ENCODE measurements at regions not wholly inside any gene's neighbourhood (a gene's known extent, or its start where the extent isn't known, plus 50 kb on each side); places are given as distances from the start of the nearest gene placed in this dataset.

DNA sequence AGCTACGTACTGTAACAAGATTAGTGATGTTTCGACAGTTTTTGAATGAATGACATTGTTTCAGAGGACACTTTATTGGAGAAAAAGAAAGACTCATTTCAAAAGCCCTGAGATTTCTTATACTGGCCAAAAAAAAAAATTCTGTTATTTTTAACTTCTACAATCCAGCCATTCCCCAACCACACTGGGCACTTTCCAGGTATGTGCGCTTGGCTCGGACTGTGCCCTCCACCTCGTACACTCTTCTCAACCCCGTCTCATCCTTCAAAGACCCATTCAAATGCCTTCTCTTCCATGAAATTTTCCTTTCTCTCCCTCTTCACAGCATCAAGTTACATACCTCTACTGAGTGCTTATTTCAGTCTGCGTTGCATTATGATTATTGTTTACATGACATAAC lies 328.5 kb upstream of the SOX2 start:
- TF ChIP-seq, protein P1, sequence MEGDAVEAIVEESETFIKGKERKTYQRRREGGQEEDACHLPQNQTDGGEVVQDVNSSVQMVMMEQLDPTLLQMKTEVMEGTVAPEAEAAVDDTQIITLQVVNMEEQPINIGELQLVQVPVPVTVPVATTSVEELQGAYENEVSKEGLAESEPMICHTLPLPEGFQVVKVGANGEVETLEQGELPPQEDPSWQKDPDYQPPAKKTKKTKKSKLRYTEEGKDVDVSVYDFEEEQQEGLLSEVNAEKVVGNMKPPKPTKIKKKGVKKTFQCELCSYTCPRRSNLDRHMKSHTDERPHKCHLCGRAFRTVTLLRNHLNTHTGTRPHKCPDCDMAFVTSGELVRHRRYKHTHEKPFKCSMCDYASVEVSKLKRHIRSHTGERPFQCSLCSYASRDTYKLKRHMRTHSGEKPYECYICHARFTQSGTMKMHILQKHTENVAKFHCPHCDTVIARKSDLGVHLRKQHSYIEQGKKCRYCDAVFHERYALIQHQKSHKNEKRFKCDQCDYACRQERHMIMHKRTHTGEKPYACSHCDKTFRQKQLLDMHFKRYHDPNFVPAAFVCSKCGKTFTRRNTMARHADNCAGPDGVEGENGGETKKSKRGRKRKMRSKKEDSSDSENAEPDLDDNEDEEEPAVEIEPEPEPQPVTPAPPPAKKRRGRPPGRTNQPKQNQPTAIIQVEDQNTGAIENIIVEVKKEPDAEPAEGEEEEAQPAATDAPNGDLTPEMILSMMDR (conservative IDR thresholded peaks at IDR 0.05; ENCODE audit: low read depth in 2 of 2) = no peak
- TF ChIP-seq JUNB (IDR thresholded peaks at IDR 0.05; ENCODE audit: unreplicated experiment) (no peak), STAT1 (IDR thresholded peaks at IDR 0.05; ENCODE audit: unreplicated experiment) (no peak), EZH2 (IDR thresholded peaks at IDR 0.05; ENCODE audit: low read depth, unreplicated experiment) (no peak), EZH2phosphoT487 (IDR thresholded peaks at IDR 0.05; ENCODE audit: unreplicated experiment) (no peak), POLR2AphosphoS5 (IDR thresholded peaks at IDR 0.05; ENCODE audit: low read depth) (no peak), CREB1 (CRISPR knock-in tag; IDR thresholded peaks at IDR 0.05; ENCODE audit: low read depth) (no peak)
- TF ChIP-seq, protein P2, sequence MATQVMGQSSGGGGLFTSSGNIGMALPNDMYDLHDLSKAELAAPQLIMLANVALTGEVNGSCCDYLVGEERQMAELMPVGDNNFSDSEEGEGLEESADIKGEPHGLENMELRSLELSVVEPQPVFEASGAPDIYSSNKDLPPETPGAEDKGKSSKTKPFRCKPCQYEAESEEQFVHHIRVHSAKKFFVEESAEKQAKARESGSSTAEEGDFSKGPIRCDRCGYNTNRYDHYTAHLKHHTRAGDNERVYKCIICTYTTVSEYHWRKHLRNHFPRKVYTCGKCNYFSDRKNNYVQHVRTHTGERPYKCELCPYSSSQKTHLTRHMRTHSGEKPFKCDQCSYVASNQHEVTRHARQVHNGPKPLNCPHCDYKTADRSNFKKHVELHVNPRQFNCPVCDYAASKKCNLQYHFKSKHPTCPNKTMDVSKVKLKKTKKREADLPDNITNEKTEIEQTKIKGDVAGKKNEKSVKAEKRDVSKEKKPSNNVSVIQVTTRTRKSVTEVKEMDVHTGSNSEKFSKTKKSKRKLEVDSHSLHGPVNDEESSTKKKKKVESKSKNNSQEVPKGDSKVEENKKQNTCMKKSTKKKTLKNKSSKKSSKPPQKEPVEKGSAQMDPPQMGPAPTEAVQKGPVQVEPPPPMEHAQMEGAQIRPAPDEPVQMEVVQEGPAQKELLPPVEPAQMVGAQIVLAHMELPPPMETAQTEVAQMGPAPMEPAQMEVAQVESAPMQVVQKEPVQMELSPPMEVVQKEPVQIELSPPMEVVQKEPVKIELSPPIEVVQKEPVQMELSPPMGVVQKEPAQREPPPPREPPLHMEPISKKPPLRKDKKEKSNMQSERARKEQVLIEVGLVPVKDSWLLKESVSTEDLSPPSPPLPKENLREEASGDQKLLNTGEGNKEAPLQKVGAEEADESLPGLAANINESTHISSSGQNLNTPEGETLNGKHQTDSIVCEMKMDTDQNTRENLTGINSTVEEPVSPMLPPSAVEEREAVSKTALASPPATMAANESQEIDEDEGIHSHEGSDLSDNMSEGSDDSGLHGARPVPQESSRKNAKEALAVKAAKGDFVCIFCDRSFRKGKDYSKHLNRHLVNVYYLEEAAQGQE (IDR thresholded peaks at IDR 0.05; ENCODE audit: unreplicated experiment) = no peak
- TF ChIP-seq, protein P3, sequence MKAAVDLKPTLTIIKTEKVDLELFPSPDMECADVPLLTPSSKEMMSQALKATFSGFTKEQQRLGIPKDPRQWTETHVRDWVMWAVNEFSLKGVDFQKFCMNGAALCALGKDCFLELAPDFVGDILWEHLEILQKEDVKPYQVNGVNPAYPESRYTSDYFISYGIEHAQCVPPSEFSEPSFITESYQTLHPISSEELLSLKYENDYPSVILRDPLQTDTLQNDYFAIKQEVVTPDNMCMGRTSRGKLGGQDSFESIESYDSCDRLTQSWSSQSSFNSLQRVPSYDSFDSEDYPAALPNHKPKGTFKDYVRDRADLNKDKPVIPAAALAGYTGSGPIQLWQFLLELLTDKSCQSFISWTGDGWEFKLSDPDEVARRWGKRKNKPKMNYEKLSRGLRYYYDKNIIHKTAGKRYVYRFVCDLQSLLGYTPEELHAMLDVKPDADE (IDR thresholded peaks at IDR 0.05) = no peak

Data from GM23338 (cell line).